ENCODE measurements at regions not wholly inside any gene's neighbourhood (a gene's known extent, or its start where the extent isn't known, plus 50 kb on each side); places are given as distances from the start of the nearest gene placed in this dataset.

DNA sequence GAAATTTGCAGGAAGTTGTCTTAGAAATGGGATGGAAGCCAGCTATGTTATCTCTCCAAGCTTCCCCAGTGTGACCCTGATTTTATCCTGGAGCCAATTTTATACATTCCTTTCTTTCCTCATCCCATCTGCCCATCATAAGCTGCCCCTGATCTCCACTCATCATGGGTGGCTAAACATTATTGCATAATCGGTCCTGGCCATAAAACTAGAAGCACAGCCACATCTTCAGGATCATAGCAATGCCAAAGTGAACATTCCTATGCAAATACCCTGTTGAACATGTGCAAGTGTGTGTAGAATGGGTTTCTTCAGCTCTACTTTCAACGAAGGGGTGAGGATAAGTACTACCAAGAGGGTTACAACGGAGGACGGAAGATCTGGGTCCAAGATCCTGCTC, 50.6 kb upstream of the COG2 start:
- no peak for TF ChIP-seq CTCF (IDR thresholded peaks at IDR 0.05)
- no peak for TF ChIP-seq POLR2A (IDR thresholded peaks at IDR 0.05)
- ATAC-seq: no peak
- Histone ChIP-seq H3K4me1 (no peaks in the 10 kb centered on the region), H3K27me3 (no peaks in the 10 kb centered on the region), H3K36me3 (no peaks in the 10 kb centered on the region), H3K4me3 (no peak overlapping the region), H3K27ac (no peak overlapping the region), H3K9me3 (no peaks in the 10 kb centered on the region)
- WGBS (ENCODE audit: insufficient coverage, low coverage, low lambda C conversion rate, missing lambda C conversion rate): 64% methylated on average over 4 of the region's 4 CpGs
- no peak for DNase-seq
- intact Hi-C loops (cut with DNase I): no loop called here

GRCh38 chr1:230589951-230590350, 52.3 kb upstream of the COG2 start:
- TF ChIP-seq CTCF (IDR thresholded peaks at IDR 0.05): no peak
- no peak for TF ChIP-seq POLR2A (IDR thresholded peaks at IDR 0.05)
- no peaks in the 10 kb centered on the region for H3K27me3 ChIP-seq
- no peaks in the 10 kb centered on the region for H3K36me3 ChIP-seq
- H3K9me3 ChIP-seq: no peaks in the 10 kb centered on the region
- ATAC-seq: no peak
- 32% methylated on average over 2 of the region's 2 CpGs for whole genome bisulfite sequencing (ENCODE audit: insufficient coverage, low coverage, low lambda C conversion rate, missing lambda C conversion rate)
- H3K4me3 ChIP-seq: no peak overlapping the region
- H3K27ac ChIP-seq: no peak overlapping the region
- intact Hi-C loops (cut with DNase I): no loop called here
- no peaks in the 10 kb centered on the region for H3K4me1 ChIP-seq
- no peak for DNase-seq

- DNase-seq (no peak), ATAC-seq (no peak)
- Histone ChIP-seq H3K4me1 (no peaks in the 10 kb centered on the region), H3K27ac (no peak overlapping the region), H3K4me3 (no peak overlapping the region), H3K27me3 (no peaks in the 10 kb centered on the region), H3K9me3 (no peaks in the 10 kb centered on the region), H3K36me3 (no peaks in the 10 kb centered on the region)
- TF ChIP-seq CTCF (IDR thresholded peaks at IDR 0.05) (no peak), POLR2A (IDR thresholded peaks at IDR 0.05) (no peak)
- intact Hi-C loops (cut with DNase I): no loop called here
Measured at GRCh38 chr1:230588323-230588746, 53.9 kb upstream of the COG2 start.

DNA sequence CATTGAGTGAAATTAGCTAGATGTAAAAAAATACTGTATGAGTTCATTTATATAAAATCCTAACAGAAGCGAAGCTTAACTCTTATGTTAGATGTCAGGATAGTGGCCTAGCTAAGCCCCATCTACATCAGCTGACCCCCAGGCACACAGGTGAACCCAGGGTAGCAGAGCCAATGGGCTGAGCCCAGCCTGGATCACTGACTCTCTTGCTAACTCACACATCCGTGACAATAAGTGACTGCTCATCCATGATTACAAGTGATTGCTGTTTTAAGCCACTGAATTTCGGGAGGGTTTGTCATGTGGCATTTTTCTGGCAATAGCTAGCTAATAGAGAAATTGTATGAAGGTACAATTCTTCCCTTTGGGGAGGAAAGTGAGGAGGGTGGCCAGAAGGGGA, 55.2 kb upstream of the COG2 start:
- Histone ChIP-seq H3K36me3 (no peaks in the 10 kb centered on the region), H3K4me1 (no peaks in the 10 kb centered on the region), H3K9me3 (no peaks in the 10 kb centered on the region), H3K27me3 (no peaks in the 10 kb centered on the region), H3K27ac (no peak overlapping the region), H3K4me3 (no peak overlapping the region)
- TF ChIP-seq CTCF (IDR thresholded peaks at IDR 0.05) (no peak), POLR2A (IDR thresholded peaks at IDR 0.05) (no peak)
- DNase-seq: no peak
- WGBS (ENCODE audit: insufficient coverage, low coverage, low lambda C conversion rate, missing lambda C conversion rate): 67% methylated on average over 3 of the region's 3 CpGs
- intact Hi-C loops (cut with DNase I): no loop called here
- no peak for ATAC-seq

DNA sequence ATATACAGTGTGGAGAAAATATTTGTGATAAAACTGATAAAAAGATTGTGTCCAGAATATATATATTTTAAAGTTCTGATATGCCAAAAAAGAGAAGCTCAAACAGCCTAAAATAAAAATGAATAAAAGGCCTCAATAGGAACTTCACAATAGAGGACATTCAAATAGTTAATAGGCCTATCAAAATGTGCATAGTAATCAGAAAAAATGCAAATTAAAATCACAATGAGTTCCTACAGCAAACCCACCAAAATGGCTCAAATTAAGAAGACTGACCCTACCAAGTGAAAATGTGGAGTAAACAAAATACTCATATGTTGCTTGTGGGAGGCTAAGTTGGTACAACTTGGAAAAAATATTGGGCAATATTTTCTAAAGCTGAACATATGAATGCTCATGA, 57.6 kb upstream of the COG2 start:
- intact Hi-C loops (cut with DNase I): no loop called here
- no peak for ATAC-seq

More for the DNA sequence above, 57.6 kb upstream of the COG2 start:
- H3K27ac ChIP-seq: no peak overlapping the region
- H3K27me3 ChIP-seq: no peaks in the 10 kb centered on the region
- H3K9me3 ChIP-seq: no peaks in the 10 kb centered on the region
- no peaks in the 10 kb centered on the region for H3K4me1 ChIP-seq
- DNase-seq: no peak
- no peaks in the 10 kb centered on the region for H3K36me3 ChIP-seq
- H3K4me3 ChIP-seq: no peak overlapping the region
- no peak for TF ChIP-seq POLR2A (IDR thresholded peaks at IDR 0.05)
- no peak for TF ChIP-seq CTCF (IDR thresholded peaks at IDR 0.05)
